ENCODE measurements at regions not wholly inside any gene's neighbourhood (a gene's known extent, or its start where the extent isn't known, plus 50 kb on each side); places are given as distances from the start of the nearest gene placed in this dataset.
"Not testable (repeated sequence)": the region's sequence is repeated elsewhere in the genome, so short reads cannot be mapped to it uniquely, and the experiment has no call there.

- TF ChIP-seq CTCF (IDR thresholded peaks at IDR 0.05 in 4 of 5, conservative IDR thresholded peaks at IDR 0.05 in 1 of 5); POLR2A (IDR thresholded peaks at IDR 0.05): not testable (repeated sequence)
Measured at GRCh38 chr16:29128732-29129457, 144.0 kb downstream of the LAT start.

All from gastrocnemius medialis (tissue), 4 donors.